GM04503 (cell line): ENCODE measurements at regions not wholly inside any gene's neighbourhood (a gene's known extent, or its start where the extent isn't known, plus 50 kb on each side); places are given as distances from the start of the nearest gene placed in this dataset.

Experiments
- DNase-seq: peaks from one replicate; pipeline ENCODE4 v3.0.0-alpha.2; 2012; ENCODE audit warnings: low read depth

DNA sequence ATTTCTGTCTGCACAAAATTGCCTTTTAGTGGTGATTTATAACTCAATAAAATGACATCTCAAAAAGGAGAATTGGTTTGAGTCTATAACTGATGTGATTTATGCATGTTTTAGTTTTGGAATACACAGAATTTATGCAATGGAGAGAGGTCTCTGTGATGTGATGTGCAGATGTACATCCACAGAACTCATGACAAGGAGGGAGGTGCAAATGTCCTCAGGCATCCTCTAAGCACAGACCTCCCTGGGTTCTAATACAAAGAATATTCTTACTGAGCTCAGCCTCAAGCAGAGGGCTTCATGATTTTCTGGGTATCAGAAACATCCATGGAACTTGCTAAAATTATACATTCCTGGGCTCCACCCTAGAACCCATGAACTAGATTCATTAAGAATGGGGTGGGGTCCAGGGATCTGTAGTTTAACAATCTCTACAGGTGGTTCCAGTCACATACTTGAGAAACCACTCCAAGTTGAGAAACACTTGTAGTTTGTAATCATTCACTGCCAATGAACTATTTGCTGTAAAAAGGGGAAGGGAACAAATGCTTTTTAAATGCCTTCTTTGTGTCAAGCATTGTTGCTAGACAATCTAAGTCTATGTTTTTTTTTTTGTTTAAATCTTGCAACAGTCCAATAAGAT is 60.2 kb upstream of the NEDD9 start:
- DNase-seq, result no peak

DNA sequence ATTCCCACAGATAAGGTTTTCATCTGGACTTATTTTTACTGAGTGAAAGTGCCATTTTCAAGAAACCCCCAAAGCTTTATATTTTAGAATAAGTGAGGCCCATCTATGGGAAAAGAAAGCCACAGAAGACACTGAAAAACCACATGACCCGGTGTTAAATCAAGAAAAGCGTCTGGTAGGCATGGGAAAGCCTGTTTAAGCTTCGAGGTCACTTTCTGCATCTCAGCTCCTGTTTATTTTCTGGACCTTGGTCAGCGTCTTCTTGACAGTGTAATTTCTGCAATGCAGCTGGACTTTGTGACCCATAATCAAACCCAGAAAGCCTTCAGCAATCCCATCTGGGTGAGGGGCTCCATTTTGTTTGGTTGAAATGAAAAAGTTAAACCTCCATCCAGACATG is 59.6 kb upstream of the NEDD9 start:
- no peak for DNase-seq

DNA sequence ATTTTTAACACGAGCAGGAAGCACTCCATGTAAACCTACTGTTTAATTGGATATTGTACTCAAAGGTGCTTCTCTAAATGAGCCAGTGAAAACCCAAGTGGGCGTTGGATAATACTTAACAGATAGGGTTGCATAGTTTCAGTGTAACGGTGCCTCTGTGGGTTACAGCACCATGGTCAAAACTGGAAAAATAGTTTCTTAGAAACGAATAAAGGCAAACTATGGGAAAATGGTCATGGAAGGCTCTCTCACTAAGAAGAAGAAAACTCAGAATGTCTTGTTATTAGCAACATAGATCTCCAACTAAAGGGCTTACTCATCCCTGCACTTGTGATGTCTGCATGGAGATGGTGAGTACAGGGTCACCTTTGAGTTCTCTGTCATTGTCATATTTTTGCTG is 59.1 kb upstream of the NEDD9 start:
- no peak for DNase-seq

DNA sequence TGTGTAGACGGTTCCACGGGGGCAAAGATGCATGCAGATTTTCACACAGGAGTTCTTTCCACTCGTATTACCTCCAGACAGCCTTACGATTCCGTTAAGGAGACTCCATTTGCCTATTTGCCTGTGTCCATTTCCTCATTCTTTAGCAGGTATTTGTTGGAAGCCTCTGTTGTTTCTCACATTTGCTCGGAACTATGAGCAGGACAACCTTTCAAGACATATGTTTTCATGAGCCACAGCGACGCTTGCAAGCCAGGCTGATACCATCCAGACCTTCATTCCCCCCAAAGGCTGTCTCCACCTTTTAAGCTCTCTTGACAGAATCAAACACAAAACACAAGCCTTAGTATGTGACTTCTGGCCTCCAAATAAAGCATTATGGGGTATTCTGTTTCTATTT is 57.6 kb upstream of the NEDD9 start:
- DNase-seq, result no peak

DNA sequence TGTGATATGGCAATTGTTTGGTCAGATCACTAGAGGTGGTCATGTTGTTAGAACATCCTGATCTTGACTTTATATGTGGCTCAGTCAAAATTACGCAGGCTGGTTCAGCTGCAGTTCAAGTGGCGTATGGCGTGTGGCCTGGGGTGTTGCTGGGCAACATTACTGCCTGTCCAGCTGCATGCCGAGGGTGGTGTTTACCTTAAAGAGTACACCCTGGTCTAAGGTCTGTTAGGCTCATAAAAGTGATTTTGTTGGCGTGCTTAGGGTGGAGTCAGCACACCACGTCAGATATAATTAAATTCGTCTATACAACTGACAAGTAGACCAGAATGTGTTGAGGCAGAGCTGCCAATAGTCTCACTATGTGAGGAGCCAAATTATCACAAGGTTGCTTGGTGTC is 55.6 kb upstream of the NEDD9 start:
- DNase-seq, result no peak

DNA sequence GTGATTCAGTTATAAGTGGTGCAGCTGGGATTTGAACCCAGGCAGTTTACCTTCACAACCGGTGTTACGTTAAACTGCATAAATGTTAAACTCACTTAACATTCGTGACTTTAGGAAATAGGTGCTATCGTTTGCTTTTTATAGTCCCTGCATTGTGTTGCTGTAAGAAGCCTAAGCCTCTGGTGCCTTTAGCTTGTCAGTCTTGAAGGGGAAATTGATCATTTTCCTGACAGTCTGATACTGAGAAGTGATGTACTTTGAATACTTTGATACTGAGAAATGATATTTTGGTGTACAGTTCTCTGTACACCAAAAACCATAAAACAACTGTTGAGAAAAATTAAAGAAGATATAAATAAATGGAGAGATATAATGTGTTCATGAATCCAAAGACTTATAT is 52.5 kb upstream of the NEDD9 start:
- no peak for DNase-seq

DNA sequence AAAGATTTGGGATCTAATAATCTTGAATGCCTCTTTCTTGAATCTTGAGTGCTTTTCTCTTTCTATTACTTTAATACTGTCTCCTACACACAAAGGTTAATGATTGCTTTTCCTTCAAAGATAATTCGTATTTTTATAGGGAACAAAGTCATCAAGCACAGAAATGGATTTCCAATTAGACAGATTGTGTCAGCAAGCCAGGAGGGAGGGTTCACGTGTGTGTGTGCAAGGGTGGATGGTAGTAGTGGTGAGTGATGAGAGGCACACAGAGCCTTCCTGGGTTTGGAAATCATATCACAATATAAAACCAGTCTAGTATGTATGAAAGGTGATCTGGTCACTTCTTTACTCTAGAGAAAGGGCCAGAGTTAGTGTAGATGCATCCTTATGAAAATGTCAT is 51.2 kb upstream of the NEDD9 start:
- DNase-seq, result no peak

DNA sequence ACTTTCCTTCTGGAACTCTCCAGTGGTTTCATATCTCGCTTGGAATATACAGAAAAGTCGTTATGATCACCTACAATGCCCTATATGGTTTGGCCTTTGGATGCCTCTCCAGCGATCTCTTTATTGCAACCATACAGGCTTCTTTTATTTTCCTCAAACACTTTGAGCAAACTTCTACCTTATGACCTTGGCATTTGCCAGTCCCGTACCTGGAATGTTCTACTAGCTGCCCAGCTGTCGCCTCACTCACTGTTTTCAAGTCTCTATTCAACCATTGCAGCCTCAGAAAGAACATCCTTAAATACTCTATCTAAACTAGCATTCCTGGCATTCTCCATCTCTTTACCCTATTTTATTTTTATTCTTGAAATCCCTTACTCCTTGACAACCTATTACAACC is 50.4 kb upstream of the NEDD9 start:
- DNase-seq, result no peak
